ENCODE measurements at regions not wholly inside any gene's neighbourhood (a gene's known extent, or its start where the extent isn't known, plus 50 kb on each side); places are given as distances from the start of the nearest gene placed in this dataset.

DNA sequence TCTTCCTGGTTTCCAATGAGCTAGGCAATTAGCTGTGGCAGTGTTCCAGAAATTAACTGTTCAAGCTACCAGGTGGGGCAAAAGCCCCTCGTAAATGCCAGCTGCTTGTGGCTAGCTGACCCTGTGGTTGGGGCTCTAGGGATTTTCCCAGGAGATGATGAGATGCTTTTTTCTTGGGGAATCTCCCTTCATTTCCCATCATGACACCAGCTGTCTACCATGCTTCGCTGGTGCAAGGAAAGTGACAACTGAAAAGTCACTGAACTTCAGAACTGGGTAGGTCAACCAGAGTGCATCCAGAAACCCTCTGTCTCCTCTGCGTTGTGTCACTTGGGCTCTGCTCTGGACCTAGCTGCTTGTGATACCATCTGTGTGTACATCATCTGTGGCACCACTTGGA lies 386.5 kb upstream of the DCC start:
- TF ChIP-seq, protein P1, sequence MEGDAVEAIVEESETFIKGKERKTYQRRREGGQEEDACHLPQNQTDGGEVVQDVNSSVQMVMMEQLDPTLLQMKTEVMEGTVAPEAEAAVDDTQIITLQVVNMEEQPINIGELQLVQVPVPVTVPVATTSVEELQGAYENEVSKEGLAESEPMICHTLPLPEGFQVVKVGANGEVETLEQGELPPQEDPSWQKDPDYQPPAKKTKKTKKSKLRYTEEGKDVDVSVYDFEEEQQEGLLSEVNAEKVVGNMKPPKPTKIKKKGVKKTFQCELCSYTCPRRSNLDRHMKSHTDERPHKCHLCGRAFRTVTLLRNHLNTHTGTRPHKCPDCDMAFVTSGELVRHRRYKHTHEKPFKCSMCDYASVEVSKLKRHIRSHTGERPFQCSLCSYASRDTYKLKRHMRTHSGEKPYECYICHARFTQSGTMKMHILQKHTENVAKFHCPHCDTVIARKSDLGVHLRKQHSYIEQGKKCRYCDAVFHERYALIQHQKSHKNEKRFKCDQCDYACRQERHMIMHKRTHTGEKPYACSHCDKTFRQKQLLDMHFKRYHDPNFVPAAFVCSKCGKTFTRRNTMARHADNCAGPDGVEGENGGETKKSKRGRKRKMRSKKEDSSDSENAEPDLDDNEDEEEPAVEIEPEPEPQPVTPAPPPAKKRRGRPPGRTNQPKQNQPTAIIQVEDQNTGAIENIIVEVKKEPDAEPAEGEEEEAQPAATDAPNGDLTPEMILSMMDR (IDR thresholded peaks at IDR 0.05): no peak
- no peak for TF ChIP-seq ZFX (IDR thresholded peaks at IDR 0.05; ENCODE audit: borderline replicate concordance)

All from 22Rv1 (cell line).